GM12892 (cell line): ENCODE measurements at regions not wholly inside any gene's neighbourhood (a gene's known extent, or its start where the extent isn't known, plus 50 kb on each side); places are given as distances from the start of the nearest gene placed in this dataset.

Source experiments
- POLR2A ChIP-seq: IDR thresholded peaks from 2 replicates; pipeline ENCODE4 v1.6.1; 2011; ENCODE audit warnings: low read depth, low read length, control low read depth
- POLR2AphosphoS5 ChIP-seq: IDR thresholded peaks from 2 replicates; pipeline ENCODE4 v1.6.1; 2011; ENCODE audit warnings: low read depth, low read length, control low read depth

GRCh38 chr10:78196396-78196795 is 162.7 kb downstream of the RPS24 start:
- TF ChIP-seq POLR2AphosphoS5 (no peak), POLR2A (no peak)
